HG02884 (cell line): ENCODE measurements at regions not wholly inside any gene's neighbourhood (a gene's known extent, or its start where the extent isn't known, plus 50 kb on each side); places are given as distances from the start of the nearest gene placed in this dataset.

Experiments used
- ATAC-seq: cut with Tn5 transposase; IDR thresholded peaks from one replicate; pipeline ENCODE4 v1.9.1; 2021; ENCODE audit warnings: mild to moderate bottlenecking, moderate library complexity; ENCODE audit not compliant: unreplicated experiment

DNA sequence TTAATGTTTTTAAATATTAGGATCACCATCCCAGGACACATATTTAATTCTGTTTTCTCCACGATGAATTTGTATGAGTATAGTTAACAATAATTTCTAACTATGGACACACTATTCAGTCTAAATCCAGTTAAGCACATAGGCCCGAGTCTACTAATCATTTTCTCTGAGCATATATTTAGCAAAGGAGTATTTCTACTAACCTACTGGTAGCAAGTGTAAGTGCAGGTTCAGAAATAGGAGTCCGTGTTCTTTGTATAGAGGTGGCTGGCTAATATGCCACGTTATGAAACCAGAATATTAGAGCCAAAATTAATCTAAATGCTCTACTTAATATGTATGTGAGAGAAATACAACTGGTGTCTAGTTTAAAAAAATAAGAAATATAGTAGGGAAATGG is 416.6 kb upstream of the NXPH2 start:
- ATAC-seq: no peak

GRCh38 chr2:139194546-139194945 is 414.4 kb upstream of the NXPH2 start:
- no peak for ATAC-seq

DNA sequence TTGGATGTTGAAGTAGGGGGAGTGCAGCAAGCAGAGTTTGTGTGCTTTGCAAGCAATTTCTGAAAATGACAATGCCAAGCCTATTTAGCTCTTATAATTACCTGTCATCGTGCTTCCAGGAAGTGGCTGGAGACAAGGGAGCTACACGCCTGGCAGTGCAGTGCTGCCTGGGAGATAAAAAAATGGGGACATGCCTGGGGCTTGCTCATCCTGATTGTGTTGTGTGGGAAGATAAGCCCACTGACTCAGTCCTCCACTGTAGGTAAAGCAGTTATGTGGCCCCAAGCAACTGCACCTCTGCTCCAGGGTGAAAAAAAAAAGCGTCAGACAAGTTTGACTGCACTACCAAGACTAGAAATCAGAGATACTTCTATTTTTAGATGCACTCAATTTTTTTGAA is 396.9 kb upstream of the NXPH2 start:
- no peak for ATAC-seq

- no peak for ATAC-seq
Measured at GRCh38 chr2:139175510-139175909, 395.3 kb upstream of the NXPH2 start.

- no peak for ATAC-seq
Measured at GRCh38 chr2:139170406-139170805, 390.2 kb upstream of the NXPH2 start.

- ATAC-seq: no peak
Measured at GRCh38 chr2:139165601-139166000, 385.4 kb upstream of the NXPH2 start.

DNA sequence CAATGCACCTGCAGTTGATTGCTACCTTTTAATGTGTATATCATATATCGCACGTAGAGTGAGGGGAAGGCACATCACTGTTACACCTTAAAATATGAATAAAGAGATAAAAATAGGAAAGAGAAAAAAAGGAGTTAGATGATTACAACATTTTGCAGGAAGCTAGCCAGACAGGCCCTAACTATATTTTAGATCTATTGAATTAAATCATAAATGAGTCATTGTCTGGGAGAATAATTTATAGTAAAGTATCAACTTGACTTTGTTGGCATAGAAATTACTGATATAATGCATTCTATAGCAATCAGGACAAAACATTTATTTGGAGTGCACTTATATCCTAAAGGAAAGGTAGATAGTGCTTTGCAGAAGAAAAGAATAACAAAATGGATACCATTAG is 384.9 kb upstream of the NXPH2 start:
- ATAC-seq: no peak

GRCh38 chr2:139162957-139163356 is 382.8 kb upstream of the NXPH2 start:
- ATAC-seq: no peak

DNA sequence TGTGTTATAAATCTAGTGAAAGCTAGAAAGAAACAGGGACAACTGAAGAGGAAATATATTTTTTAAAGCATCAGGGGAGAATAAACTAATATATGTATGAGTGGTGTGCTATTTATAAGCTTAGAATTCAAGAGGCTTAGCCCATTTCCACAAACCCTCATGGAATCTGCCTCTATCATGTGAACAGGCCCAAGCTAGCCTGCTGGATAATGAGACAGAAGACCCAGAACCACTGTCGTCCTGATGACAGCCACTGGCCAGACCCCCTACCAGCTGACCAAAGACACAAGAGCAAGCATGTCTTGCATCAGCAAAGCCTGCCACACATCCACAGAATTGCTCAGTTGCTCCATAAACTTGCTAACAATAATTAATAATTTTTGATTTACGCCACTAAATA is 382.3 kb upstream of the NXPH2 start:
- no peak for ATAC-seq

DNA sequence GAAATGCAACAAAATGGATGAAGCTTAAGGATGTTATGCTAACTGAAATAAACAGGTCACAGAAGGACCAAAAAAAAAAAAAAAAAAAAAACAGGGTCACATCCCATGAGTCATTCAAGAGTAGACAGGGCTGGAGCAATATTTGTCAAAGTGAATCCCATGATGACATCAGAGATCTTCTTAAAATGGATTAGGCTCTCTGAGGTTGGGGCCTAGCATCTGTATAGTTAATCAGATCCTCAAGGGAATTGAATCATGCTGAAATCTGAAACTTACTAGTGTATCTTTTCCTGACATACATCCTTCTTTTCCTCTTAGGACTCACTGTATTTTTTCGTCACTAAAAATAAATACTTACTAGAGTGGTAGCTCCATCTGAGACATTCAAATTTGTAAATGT is 380.6 kb upstream of the NXPH2 start:
- ATAC-seq: no peak

GRCh38 chr2:139159177-139159576 is 379.0 kb upstream of the NXPH2 start:
- ATAC-seq: no peak

GRCh38 chr2:139156730-139157129 is 376.5 kb upstream of the NXPH2 start:
- no peak for ATAC-seq

DNA sequence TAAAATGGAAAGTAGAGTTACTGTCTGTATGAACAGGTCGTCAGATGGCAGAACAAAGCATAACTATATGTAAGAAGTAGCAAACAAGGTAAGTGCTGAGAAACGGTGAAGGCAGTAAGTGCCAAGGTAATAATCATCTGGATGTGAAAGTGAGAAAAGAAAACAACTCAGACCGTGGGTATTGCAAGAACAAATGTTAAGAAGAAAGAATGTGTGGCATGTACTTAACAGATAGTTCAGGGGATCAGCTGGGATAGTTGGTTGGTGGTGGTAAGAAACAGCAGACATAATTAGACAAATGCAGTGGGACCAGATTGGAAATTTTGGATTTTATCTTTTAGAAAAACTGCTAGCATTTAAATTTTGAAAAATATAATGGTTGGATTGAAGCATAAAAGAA is 375.8 kb upstream of the NXPH2 start:
- ATAC-seq: no peak

DNA sequence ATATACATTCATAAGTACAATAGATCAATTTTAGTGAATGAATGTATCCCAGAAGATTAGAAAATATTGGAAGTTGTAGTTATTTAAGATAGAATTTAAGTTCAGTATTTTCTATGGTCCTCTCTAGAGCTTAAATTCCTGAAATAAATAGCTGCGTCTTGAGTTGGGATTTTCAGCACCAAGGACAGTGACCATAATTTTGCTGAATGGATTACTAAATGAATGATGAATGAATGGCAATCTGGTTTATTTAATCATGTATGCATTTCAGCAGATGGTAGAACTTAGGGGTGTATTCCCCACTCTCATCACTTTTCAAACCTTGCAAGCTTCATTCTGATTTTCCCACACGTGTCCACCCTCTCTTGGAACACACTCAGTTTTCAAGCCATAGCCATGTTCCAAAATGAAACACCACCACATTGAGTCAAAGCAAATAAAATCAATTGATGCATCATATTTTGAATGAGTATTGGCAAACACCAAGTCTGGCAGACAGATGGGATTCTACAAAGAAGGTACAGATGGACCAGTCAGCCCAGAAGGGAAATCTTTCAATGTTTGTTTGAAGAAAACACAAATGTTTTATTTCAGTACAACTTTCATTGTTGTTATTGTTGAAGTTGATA is 362.2 kb upstream of the NXPH2 start:
- ATAC-seq: no peak

GRCh38 chr2:139124271-139124670 is 344.1 kb upstream of the NXPH2 start:
- ATAC-seq: no peak

DNA sequence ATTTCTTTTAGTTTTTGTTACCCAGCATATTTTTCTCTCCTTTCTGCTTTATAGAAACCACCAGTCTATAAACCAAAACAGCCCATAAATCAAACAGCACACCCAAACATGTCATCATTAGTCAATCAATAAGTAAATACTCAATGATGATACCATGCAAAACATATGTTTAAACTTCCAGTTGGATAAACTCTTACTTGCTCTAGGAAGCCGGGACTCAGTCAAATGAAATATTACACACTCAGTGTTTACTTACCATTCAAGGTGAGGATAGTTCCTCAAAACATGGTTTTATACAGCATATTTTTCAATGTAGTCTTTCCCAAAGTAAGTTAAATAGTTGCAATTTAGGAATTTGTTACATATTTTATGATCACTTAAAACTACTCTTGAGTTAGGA is 343.6 kb upstream of the NXPH2 start:
- ATAC-seq: no peak

DNA sequence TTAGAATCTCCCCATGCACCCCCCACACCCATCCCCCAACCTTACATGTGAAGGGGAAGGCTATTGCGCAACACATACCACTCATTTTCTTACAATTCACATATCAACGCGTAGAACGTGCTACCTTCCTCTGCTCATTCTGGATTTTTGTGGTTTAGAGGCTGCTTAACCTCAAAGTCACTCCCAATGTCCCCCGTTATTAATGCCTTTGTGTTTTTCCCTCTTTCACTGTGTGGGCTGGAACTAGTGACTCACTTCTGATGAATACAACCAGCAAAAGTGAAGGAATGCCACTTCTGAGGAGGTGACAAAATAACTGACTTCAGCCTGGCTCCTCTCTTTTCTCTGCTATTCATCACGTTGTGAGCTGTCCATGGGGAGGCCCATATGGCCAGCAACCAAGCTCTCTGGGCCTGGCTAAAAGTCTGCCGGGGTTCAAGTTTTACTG is 342.5 kb upstream of the NXPH2 start:
- no peak for ATAC-seq

GRCh38 chr2:139099721-139100120 is 319.5 kb upstream of the NXPH2 start:
- ATAC-seq: no peak

- no peak for ATAC-seq
Measured at GRCh38 chr2:139098961-139099360, 318.8 kb upstream of the NXPH2 start.

DNA sequence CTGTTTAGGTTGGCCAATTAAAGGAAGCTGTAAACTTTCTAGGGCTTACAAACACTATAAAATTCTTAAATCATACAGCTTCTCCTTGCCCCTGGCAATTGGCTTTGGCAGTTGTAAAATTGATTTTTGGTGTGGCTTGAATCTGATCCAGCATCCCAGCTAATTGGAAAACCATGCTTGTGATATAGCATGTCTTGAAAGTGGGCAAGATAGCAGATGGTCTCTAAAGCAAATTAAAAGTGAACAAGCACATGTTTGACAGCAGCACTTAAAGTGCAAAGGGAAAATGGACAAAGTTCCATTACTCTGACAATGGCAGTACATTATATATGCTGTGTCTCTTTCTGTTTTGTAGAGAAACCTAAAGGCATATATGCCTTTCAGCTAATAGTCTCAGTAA is 302.9 kb upstream of the NXPH2 start:
- no peak for ATAC-seq

- no peak for ATAC-seq
Measured at GRCh38 chr2:139080244-139080643, 300.1 kb upstream of the NXPH2 start.

DNA sequence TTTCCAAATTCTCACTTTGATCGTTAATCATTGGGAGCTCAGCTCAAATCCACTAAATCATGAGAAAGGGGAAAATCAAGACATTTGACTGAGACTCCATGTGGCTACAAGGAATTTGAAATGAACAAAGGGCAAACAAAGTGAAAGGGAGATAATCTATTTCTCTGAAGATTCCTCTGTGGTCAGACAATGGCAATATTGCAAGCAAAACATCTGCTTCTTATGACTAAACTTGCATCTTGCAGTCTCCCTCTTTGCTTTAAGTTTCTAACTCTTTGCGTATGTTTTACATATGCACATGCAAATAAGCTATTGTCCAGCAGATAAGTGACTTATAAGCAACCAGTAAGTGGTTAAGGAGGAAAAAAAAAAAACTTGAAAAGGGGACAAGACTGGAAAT is 299.1 kb upstream of the NXPH2 start:
- ATAC-seq: no peak

DNA sequence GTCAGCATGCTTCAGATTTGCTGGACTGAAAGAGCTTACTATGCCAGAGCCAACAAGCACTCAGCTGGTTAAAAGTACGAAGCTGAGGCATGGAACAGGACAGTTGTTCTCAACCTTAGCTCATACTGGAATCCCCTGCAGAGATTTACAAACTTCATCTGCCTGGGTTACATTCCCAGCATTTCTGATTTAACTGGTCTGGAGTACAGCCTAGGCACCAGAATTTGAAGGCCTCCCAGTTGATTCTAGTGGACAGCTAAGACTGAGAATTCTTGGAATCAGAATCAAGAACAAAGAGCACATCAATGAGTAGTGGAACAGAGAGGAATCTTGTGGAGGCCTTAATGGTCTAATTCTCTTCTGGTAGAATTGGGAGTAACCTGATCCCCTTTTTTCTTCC is 298.2 kb upstream of the NXPH2 start:
- ATAC-seq: no peak
